HT-29 (cell line): ENCODE measurements at regions not wholly inside any gene's neighbourhood (a gene's known extent, or its start where the extent isn't known, plus 50 kb on each side); places are given as distances from the start of the nearest gene placed in this dataset.
A peak's percentile ranks its signal among the peaks of the same experiment; 100 is the strongest.

Experiments used
- DNase-seq: peaks from one replicate; pipeline ENCODE4 v3.0.0-alpha.2; 2015; ENCODE audit warnings: low spot score

DNA sequence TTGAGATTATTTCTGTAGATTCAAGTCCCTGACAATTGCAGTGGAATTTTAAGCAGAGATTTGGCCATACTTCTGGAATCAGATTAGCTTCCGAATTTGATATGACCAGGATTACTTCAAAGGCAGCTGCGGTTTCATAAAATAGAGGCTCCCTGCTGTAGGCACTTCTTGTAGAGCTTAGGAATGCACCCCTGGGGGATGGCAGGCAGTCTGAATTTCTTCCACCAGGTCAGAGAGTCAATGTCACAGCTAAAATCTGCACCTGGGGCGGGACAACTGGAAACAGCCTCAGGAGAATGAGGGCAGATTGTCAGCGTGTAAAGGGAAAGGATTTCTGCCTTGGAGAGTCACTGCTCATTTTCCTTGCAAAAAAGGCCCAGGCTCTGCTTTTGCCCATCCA, 182.6 kb downstream of the ARRDC4 start:
- no peak for DNase-seq

DNA sequence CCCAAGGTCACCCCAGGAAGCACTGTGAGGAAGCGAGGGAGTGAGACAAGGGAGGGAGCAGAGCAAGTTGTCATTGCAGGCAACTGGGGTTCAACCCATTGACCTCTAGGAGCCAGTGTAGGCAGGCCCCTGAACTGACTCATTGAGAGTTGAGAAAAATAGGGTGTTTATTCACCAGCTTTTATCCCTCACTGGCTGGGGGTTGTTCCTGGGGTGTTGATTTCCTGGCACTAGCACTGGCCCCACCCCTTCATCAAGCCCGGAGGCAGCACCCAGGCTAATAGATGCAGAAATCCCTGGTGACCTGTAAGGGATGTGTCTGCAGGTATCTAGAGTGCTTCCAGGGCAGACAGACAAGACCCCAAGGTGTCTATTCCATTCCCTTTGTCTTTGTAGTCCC, 183.9 kb downstream of the ARRDC4 start:
- no peak for DNase-seq

DNA sequence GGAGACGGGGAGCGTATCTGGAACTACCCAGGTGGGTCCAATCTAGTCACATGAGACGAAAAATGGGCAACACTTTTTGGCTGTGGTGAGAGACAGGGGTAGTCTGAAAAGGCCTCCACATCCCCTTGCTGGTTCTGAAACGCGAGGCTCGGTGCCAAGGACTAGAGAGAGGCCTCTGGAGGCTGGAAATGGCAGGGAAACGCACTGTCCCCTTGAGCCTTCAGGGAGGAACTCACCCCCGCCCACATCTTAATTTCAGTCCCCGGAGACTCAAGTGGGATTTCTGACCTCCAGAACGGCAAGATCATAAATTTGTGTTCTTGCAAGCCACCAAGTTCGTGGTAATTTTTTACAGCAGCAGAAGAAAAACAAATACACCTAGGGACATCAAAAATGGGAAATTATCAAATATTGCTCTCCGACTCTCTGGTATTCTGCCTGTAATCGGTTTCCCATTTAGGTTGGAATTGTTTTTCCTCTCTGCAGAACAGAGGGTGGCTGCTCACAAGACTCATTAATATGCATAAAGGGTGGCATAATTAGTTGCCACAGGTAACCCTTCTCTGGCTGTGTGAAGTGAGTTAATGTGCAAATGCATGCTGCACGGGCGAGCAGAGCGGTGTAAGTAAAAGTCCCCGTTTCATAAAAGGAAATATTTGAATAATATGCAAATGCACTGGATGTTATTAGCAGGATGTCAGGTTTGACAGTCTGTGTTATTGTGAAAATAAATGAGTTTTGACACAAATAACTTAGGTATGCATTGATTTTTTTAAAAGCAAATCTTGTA, 185.7 kb downstream of the ARRDC4 start:
- no peak for DNase-seq

DNA sequence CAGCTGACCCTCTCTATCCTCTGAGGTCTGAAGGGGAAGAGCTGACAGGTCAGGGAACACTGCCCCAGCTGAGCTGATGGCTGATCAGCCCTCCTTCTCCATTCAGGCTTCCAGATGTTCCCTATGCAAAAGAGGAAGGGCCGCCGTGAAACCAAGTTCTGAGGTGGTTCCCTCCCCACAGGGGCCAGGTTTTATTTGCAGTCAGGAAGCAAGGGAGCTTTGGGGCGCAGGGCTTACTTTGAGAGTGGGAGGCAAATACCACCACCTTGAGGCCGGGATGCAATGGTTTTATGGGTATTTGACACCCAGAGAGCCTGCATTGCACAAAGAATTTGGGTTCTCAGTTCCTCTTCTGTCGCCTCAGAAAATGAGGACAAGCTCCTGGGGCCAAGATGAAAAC, 186.9 kb downstream of the ARRDC4 start:
- no peak for DNase-seq

DNA sequence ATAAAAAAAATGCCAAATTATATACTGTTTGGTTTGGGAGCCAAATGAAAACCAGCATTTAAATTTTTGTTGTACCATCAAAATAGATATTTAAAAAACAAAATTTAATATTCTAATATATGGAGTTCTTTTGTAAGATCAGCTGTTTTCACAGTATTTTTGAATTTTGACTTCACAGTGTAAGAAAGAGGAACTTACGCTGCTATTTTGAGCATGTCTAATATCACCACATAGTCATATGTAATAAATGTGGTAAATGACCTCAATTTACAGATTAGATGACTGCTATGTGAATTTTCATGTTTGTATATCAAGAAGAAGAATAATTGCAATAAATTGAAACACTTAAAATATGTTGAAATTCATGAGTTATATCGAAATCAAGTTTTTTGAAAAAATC, 189.6 kb downstream of the ARRDC4 start:
- DNase-seq, result no peak

DNA sequence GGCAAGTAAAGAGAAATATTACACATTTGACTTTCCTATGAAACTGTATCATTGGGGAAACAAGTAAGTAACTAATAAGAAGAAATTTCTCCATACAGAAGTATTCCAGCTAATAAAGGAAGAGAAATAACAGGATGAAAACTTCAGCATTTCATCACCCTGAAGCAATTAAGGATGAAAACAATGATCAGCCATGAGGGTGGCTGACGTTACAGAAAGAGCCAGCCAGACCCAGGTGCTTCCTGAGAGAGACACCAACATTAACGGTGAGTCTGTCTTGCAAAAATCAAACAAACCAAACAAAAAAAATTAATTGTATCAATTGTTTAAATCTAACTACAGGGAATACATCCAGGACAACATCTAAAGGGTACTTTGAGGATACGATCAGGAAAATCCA, 190.0 kb downstream of the ARRDC4 start:
- no peak for DNase-seq

DNA sequence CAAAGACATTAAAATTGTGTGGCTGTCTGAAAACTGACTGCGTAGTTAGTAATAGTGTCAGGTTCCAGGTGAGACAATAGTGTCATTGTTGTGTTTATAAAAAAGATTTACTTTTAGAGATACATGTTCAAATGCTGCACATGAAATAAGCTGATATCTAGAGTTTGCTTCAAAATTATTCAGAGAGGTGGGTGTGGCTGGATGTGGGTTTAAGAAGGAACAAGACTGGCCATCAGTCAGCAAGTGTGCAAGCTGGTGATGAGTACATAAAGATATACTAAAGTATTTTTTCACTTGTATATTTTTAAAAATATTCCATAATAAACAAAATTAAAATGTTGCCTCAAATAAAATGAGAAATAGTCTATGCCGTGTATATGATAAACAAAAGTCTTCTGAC, 190.6 kb downstream of the ARRDC4 start:
- no peak for DNase-seq

DNA sequence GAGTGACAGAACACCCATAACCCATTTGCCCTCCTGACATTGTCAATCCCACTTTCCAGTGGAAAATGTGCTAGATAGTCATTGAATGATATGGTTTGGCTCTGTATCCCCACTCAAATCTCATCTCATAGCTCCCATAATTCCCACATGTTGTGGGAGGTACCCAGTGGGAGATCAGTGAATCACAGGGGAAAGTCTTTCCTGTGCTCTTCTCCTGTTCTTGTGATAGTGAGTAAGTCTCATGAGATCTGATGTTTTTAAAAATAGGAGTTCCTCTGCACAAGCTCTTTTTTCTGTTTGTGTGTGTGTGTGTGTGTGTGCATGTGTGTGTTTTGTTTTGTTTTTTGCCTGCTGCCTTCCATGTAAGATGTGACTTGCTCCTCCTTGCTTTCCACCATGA, 191.7 kb downstream of the ARRDC4 start:
- no peak for DNase-seq

DNA sequence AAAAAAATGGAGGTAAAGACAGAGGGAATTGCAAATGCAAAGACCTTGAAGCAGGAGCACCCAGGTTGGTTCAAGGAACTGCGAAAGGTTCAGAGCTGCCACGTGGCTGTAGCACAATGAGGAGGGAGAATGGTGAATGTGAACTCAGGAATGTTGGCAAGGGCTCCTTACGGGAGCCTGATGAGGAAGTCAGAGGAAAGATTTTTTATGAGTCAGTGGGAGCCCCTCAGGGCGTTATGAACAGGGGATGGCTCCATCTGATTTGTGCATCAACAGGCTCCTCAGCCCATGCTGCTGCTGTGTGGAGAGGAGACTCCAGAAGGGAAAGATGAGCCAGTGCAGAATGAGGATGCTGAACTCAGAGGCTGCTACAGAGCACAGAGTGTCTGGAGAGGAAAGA, 194.4 kb downstream of the ARRDC4 start:
- no peak for DNase-seq

DNA sequence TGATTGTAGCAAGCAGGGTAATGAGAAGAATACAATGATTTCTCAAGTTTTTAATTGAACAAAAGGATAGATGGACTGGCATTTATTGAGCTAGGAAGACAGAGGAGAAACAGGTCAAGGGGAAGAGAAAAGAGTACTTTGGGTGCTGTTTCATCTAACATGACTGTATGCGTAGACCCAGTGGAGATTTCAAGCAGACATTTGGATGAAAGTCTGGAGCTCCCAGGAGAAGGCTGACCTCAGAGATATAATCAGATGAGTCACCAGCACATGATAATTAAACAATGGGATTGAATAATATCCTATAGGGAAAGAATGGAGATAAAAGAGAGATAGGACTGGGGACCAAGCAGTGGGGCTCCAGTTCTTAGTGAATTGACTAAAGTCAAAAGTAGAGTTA, 194.9 kb downstream of the ARRDC4 start:
- DNase-seq, result no peak

DNA sequence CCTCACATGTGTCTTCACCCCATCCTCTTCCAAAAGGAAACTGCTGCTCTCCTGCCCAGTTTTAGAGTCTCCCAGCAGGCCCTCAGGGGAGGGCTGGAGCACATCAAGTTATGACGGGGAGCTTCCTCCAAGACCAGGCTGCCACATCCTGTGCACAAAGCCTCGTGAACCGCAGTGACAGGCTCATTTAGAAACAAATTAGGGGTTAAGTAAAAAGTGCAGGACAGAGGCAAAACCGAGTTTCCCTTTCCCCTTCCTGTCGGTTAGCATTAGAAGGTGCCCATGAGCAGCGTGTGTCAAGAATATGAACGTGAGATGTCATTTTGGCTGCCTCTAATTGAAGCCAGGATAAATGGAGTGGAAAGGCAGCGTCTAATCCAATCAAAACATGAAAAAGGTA, 199.7 kb downstream of the ARRDC4 start:
- no peak for DNase-seq

DNA sequence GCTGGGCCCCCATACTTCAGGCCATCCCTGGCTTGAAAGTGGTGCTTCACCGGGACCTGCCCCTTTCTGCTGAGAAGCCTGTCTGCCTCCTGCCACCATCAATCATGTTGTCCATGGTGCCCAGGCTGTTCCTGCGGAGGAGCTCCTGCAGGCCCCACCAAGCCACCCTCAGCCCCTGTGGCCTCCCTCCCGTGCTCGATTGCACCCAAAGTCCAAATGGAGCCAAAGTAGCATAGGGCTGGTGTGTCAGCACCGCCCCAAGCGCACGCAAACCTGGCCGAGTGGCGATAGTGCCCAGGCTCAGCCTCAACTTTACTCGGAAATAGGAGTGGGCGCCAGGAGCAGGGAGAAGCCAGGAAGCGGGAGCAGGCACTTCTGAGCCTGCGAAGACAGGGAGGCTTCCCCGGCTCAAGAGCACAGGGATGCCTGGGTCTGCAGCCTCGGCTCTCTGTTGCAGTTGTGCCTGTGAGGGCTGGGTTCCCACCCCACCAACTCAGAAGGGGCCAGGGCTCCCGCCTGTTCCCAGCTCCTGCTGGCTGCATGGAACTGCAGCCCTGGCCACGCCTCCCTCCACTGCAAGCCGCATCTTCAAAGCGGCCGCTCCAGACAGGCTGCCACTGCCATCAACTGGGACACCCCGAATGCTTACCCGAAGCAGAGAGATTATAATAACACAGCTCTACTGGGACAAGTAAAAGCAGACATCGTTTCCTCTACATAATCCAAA, 203.0 kb downstream of the ARRDC4 start:
- DNase-seq, result no peak

DNA sequence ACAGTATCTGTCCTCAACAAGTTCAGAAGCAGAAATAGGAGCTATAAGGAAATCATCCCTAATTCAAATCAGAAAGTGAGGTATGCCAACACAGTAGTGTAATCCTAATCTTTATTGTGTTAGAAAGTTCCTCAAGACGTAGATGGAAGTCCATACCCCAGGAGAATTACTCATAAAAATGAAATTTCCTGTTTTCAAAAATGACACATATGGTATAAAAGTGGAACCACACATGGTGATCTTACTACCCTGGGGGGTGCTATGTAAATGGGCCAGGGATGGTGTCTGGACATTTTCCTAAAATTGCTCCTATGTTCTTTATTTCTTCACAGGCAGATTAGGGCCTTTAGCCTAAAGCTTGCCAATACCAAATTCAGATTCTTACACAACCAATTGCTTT, 204.1 kb downstream of the ARRDC4 start:
- DNase-seq, result no peak

DNA sequence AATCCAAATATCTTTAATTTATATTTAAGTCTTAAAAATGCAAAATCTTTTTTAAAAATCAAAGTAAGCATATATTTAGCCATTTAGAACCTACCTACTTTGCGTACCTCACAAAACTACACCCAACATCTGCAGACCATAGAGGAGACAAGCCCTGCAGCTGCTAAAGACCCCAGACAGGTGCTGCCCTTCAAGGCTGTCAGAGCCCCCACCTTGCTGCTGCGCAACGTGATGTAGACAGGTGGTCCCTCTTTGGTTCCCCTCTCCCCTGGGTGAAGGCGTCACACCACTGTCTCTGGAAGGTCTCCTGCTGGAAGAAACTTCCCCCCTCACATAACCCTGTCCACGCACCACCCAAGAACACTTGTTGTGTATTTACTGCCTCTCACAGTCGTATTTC, 204.5 kb downstream of the ARRDC4 start:
- DNase-seq, result no peak

DNA sequence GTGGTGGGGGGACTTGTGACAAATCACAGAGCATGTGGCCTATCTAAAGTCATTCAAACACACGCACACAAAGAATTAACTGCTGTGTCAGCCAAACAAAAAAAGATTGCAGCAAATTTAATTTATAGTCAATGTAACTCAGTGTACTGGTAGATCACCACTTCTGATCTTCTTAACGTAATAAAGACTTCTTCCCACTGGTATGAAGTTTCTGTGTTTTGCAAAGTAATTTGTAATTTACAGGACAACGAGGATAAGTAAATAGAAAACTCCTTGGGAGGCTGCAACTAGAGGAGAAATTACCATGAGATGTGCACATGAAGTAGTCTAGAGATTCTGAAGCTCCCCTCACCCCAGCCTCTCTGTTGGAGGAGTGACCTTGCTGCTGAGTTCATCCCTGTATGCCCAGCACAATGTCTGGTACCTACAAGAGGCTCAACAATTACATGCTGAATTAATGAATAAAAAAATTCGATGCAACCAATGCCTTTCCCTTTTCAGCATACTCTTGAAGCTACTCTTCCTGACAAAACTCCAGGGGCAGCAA, 207.3 kb downstream of the ARRDC4 start:
- DNase-seq, result no peak

DNA sequence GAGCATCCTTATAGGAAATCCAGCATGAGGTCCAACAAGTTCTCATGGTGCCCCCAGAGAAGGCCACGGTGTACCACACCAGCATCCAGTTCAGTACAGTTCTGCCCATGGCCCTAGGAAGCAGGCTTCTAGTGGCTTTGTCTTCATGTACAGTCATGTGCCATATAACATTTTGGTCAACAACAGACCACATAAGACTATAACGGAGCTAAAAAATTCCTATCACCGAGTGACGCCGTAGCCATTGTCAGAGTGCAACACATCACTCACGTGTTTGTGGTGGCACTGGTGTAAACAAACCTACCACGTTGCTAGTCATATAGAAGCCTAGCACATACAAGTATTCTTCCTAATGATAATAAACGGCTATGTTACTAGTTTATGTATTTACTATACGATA, 209.0 kb downstream of the ARRDC4 start:
- DNase-seq, result no peak

DNA sequence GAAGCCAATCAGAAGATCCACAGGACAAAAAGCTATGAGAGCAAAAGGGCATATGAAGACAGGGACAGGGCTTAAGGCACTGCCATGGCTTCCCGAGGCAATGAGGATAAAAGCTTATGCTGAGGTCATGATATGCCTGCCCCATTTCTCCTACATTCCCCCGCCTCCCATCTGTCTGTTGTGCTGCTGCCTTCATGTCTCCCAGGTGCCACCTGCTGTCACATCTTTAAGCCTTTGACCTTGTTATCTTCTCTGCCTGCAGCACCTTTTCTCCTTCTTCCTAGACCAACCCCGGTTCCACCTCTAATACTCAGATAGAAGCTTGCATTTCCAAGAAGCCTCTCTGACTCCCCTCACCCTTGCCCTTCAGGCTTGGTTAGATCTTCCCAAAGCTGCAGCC, 213.8 kb downstream of the ARRDC4 start:
- peak; percentile 21 for DNase-seq

DNA sequence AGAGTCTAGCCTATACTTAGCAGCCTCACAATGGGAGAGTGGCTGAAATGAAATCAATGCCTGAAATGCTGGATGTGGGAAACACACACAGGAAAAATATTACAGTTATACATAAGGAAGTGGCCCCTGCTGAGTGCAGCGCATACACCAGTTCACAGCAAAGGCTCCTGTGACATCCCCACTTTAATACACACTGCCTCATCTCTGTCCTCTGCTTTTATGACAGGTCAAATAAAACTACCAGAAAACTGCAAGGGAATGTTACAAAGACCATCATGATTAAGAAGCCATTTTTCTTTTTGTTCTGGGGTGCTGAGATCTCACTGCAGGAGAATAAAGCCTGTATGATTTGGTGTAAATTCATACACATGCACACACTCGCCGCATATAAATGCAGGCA, 214.3 kb downstream of the ARRDC4 start:
- no peak for DNase-seq

DNA sequence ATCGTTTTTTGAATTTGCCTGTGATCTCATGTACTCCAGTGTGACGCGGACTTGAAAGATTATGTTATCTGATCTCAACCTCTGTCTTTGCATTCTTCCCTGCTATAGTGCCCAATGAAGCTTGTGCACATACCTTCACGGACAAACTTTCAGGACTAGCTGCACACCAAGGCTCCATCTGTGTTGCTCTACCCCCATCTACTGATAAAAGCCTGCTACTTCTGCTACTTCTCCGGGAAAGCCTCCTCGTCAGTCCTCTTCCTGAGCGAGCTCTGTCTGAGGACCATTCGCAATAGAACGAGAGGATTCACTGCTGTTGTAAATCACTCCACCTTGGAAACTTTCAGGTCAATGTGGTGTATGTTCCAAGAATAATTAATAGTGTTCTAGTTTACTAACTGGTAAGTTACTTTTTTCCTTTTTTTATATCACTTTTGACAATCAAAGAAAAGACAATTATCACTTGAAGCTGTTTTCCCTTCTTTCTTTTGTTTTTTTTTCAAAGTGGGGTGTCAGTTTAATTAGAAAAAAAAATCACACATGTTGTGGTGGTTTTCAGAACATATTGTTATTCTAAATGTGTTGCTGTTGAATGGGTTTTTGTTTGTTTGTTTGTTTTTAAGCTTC, 217.6 kb downstream of the ARRDC4 start:
- peak; percentile 84 for DNase-seq

DNA sequence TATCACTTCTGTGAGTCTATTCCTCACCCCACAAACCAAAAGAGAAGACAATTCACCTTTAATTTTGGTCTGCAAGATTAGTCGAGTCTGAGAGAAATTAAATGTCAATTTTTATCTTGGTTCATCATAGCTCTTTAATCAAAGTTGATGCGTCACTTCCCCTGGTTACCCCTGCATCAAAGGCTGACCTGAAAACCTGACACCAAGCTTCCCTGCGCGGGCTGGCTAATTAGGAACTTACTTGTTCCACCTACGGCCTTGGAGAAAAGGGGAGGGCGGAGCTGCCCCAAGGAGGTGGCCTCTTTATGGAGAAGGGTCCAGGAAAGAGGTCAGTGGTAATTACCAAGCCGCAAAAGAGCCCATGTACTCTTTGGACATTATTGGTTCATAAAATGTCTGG, 218.4 kb downstream of the ARRDC4 start:
- no peak for DNase-seq

DNA sequence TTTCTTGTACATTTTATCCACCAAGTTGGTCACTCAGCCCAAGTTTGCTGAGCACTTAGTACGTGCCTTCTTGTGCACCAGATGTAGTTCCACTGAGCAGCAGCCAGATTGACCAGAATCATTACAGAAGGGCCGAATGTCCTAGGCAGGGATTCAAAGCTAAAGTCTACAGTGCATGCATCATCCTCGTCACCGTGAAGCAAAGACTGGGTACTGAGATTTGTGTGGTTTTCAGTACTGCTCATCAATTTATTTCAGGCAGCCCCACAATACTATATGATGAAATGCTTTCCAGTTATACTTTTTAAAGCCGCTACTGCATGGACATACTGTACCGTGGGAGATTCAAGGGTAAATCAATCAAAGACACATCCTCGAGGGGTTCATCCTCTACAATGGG, 227.0 kb downstream of the ARRDC4 start:
- DNase-seq, result no peak

DNA sequence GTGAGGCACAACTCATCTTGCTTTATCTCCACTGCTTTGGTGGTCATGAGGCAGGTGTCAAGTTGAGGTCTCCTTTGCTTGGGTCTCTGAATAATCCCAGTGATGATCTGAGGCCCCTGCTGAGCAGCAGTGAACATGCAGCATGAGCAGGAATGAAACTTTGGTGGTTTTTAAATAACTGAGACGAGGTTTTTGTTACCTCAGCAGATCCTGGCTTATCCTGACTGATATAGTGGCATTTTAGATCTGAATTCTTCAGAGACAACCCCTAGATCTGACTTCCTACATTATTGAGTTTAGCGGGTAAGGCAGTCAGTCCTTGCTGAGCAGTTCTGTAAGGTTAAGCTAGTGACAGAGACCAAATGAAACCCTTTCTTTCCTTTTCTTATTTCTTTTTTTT, 230.4 kb downstream of the ARRDC4 start:
- DNase-seq, result no peak

DNA sequence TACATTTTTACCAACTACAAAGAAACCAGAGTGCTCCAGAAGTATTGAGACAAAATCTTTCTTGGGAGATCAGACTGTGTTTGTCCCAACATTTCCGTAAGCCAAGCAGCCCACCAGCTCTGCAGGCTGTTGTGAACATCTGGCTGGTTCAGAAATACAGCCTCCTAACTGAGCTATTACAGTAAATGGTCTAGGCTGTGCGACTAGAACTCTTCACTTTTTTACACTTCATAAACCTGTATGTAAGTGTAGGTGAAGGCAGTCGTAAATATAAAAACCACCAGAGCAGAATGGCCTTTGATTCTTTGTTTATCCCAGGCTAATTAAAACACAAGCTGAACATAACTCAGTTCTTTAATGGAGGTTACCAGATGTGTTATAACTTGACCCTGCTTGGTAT, 235.3 kb downstream of the ARRDC4 start:
- no peak for DNase-seq
